DOHH2 (cell line): ENCODE measurements at regions not wholly inside any gene's neighbourhood (a gene's known extent, or its start where the extent isn't known, plus 50 kb on each side); places are given as distances from the start of the nearest gene placed in this dataset.

Experiments used
- EZH2phosphoT487 ChIP-seq: fragments of 200-600 bp; sonication (generic); IDR thresholded peaks from 2 replicates; pipeline ENCODE4 v1.6.1; 2017; ENCODE audit warnings: borderline replicate concordance, mild to moderate bottlenecking, antibody characterized with exemption, low read length, moderate library complexity, mixed read lengths
- TF ChIP-seq, protein P1 (sequence below): fragments of 200-600 bp; sonication (generic); IDR thresholded peaks from one replicate; pipeline ENCODE4 v1.5.1; 2014; ENCODE audit warnings: antibody characterized with exemption, mild to moderate bottlenecking, low read depth, low read length; ENCODE audit not compliant: poor library complexity, severe bottlenecking

DNA sequence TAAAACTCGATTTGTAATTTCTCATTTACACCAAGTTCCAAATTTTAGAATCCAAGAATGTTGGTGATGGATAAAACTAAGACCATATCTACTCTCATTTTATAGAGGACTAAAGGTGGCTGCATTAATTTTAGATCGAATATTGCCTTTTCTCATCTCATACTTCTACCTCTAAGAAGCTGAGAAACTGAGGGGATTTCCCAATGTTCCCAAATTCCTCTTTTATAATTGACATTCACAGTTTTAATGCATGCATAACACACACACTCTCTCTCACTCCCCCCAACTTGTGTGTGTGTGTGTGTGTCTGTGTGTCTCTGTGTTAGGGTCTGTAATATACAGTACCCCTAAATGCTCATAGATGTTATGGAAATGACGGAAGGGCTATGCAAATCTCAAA, 328.8 kb upstream of the SLC14A2 start:
- TF ChIP-seq, protein P1, sequence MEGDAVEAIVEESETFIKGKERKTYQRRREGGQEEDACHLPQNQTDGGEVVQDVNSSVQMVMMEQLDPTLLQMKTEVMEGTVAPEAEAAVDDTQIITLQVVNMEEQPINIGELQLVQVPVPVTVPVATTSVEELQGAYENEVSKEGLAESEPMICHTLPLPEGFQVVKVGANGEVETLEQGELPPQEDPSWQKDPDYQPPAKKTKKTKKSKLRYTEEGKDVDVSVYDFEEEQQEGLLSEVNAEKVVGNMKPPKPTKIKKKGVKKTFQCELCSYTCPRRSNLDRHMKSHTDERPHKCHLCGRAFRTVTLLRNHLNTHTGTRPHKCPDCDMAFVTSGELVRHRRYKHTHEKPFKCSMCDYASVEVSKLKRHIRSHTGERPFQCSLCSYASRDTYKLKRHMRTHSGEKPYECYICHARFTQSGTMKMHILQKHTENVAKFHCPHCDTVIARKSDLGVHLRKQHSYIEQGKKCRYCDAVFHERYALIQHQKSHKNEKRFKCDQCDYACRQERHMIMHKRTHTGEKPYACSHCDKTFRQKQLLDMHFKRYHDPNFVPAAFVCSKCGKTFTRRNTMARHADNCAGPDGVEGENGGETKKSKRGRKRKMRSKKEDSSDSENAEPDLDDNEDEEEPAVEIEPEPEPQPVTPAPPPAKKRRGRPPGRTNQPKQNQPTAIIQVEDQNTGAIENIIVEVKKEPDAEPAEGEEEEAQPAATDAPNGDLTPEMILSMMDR, result no peak
- TF ChIP-seq EZH2phosphoT487, result no peak
